ENCODE measurements at regions not wholly inside any gene's neighbourhood (a gene's known extent, or its start where the extent isn't known, plus 50 kb on each side); places are given as distances from the start of the nearest gene placed in this dataset.

GRCh38 chr3:66625505-66626216 lies 124.8 kb upstream of the LRIG1 start:
- TF ChIP-seq CTCF (IDR thresholded peaks at IDR 0.05) (no peak), EZH2 (IDR thresholded peaks at IDR 0.05) (no peak)

Data from neural progenitor cell (in vitro differentiated cells).